NT2/D1 (cell line): ENCODE measurements at regions not wholly inside any gene's neighbourhood (a gene's known extent, or its start where the extent isn't known, plus 50 kb on each side); places are given as distances from the start of the nearest gene placed in this dataset.

ENCODE experiments used
- DNase-seq: peaks from one replicate; pipeline ENCODE4 v3.0.0-alpha.2; 2011; ENCODE audit warnings: low read depth, low spot score
- H3K27me3 ChIP-seq: 2 replicates; pipeline ENCODE4 v1.6.0; 2011; ENCODE audit warnings: mild to moderate bottlenecking; ENCODE audit not compliant: insufficient read length, insufficient read depth
- H3K36me3 ChIP-seq: 2 replicates; pipeline ENCODE4 v1.6.1; 2011; ENCODE audit warnings: mild to moderate bottlenecking, low read length, mixed read lengths; ENCODE audit not compliant: insufficient read depth, insufficient read length
- H3K4me1 ChIP-seq: 2 replicates; pipeline ENCODE4 v1.5.1; 2011; ENCODE audit not compliant: insufficient read depth, insufficient read length
- H3K4me3 ChIP-seq: 2 replicates; pipeline ENCODE4 v1.5.1; 2011; ENCODE audit warnings: low read depth; ENCODE audit not compliant: insufficient read length
- H3K9ac ChIP-seq: 2 replicates; pipeline ENCODE4 v1.6.0; 2011; ENCODE audit warnings: low read depth; ENCODE audit not compliant: insufficient read length
- H3K9me3 ChIP-seq: 2 replicates; pipeline ENCODE4 v1.5.1; 2011; ENCODE audit warnings: mild to moderate bottlenecking, low read length; ENCODE audit not compliant: insufficient read depth
- SUZ12 ChIP-seq: IDR thresholded peaks from 2 replicates; pipeline ENCODE4 v1.6.1; 2011; ENCODE audit not compliant: insufficient read length, insufficient read depth; ENCODE audit errors: extremely low read depth
- YY1 ChIP-seq: IDR thresholded peaks from 2 replicates; pipeline ENCODE4 v1.6.1; 2011; ENCODE audit not compliant: insufficient read length, insufficient read depth
- ZNF274 ChIP-seq: IDR thresholded peaks from 2 replicates; pipeline ENCODE4 v1.6.1; 2011; ENCODE audit warnings: mild to moderate bottlenecking, low read depth, low read length

GRCh38 chr11:95442531-95443050 lies 211.6 kb upstream of the SESN3 start:
- TF ChIP-seq SUZ12, result no peak
- TF ChIP-seq ZNF274, result no peak
- TF ChIP-seq YY1, result no peak
- Histone ChIP-seq H3K36me3 (no peaks in the 10 kb centered on the region), H3K4me1 (no peaks in the 10 kb centered on the region), H3K4me3 (no peak overlapping the region), H3K9ac (no peak overlapping the region), H3K9me3 (no peaks in the 10 kb centered on the region), H3K27me3 (no peaks in the 10 kb centered on the region)
- DNase-seq, result no peak

- Histone ChIP-seq H3K4me3 (no peak overlapping the region), H3K36me3 (no peaks in the 10 kb centered on the region)
Measured at GRCh38 chr11:95435628-95436353, 204.8 kb upstream of the SESN3 start.

GRCh38 chr11:95435192-95435591 lies 204.2 kb upstream of the SESN3 start:
- DNase-seq, result no peak
- Histone ChIP-seq H3K4me3 (no peak overlapping the region), H3K27me3 (no peaks in the 10 kb centered on the region), H3K36me3 (no peaks in the 10 kb centered on the region), H3K9me3 (no peaks in the 10 kb centered on the region; the same call in 1 of the 2 replicates), H3K4me1 (no peaks in the 10 kb centered on the region), H3K9ac (no peak overlapping the region)
- TF ChIP-seq SUZ12, result no peak

More at GRCh38 chr11:95435628-95436353, 204.8 kb upstream of the SESN3 start:
- H3K27me3 ChIP-seq, result no peaks in the 10 kb centered on the region
- TF ChIP-seq ZNF274 (no peak), SUZ12 (no peak), YY1 (no peak)
- no peak for DNase-seq
- no peak overlapping the region for H3K9ac ChIP-seq
- H3K4me1 ChIP-seq, result no peaks in the 10 kb centered on the region
- no peaks in the 10 kb centered on the region; the same call in 1 of the 2 replicates for H3K9me3 ChIP-seq

- Histone ChIP-seq H3K36me3 (no peaks in the 10 kb centered on the region), H3K4me3 (no peak overlapping the region), H3K4me1 (no peaks in the 10 kb centered on the region), H3K9me3 (no peaks in the 10 kb centered on the region; the same call in 1 of the 2 replicates), H3K27me3 (no peaks in the 10 kb centered on the region), H3K9ac (no peak overlapping the region)
- no peak for DNase-seq
- TF ChIP-seq SUZ12 (no peak), YY1 (no peak), ZNF274 (no peak)
Measured at GRCh38 chr11:95434489-95435057, 203.6 kb upstream of the SESN3 start.

- no peak for DNase-seq
- no peak for TF ChIP-seq SUZ12
- TF ChIP-seq YY1, result no peak
- TF ChIP-seq ZNF274, result no peak
- H3K27me3 ChIP-seq, result no peaks in the 10 kb centered on the region
- H3K4me3 ChIP-seq, result no peak overlapping the region
- no peaks in the 10 kb centered on the region for H3K36me3 ChIP-seq
- H3K9me3 ChIP-seq, result no peaks in the 10 kb centered on the region; the same call in 1 of the 2 replicates
- no peak overlapping the region for H3K9ac ChIP-seq
- H3K4me1 ChIP-seq, result no peaks in the 10 kb centered on the region
Measured at GRCh38 chr11:95434009-95434408, 203.0 kb upstream of the SESN3 start.

- H3K9ac ChIP-seq, result no peak overlapping the region
- no peaks in the 10 kb centered on the region for H3K4me1 ChIP-seq
- no peaks in the 10 kb centered on the region for H3K27me3 ChIP-seq
- H3K9me3 ChIP-seq, result no peaks in the 10 kb centered on the region; the same call in 1 of the 2 replicates
- H3K4me3 ChIP-seq, result no peak overlapping the region
- DNase-seq, result no peak
- TF ChIP-seq ZNF274 (no peak), YY1 (no peak), SUZ12 (no peak)
- no peaks in the 10 kb centered on the region for H3K36me3 ChIP-seq
Measured at GRCh38 chr11:95432714-95433503, 201.9 kb upstream of the SESN3 start.
